ENCODE measurements at regions not wholly inside any gene's neighbourhood (a gene's known extent, or its start where the extent isn't known, plus 50 kb on each side); places are given as distances from the start of the nearest gene placed in this dataset.

GRCh38 chr12:125243811-125244210 lies 178.6 kb downstream of the AACS start:
- no peak overlapping the region for H3K4me3 ChIP-seq
- no peak overlapping the region for H3K27ac ChIP-seq
- no peak for DNase-seq (ENCODE audit: low spot score)
- no peaks in the 10 kb centered on the region for H3K36me3 ChIP-seq
- H3K9me3 ChIP-seq = no peaks in the 10 kb centered on the region
- intact Hi-C loops (cut with DNase I) = no loop called here
- TF ChIP-seq POLR2AphosphoS5 (IDR thresholded peaks at IDR 0.05) (no peak), POLR2A (IDR thresholded peaks at IDR 0.05) (no peak)
- H3K4me1 ChIP-seq (replicated peaks) = no peaks in the 10 kb centered on the region
- WGBS = 74% methylated on average over 11 of the region's 11 CpGs
- H3K27me3 ChIP-seq (replicated peaks; ENCODE audit: insufficient read depth) = peaks cover 1% of the 10 kb centered on the region

- Histone ChIP-seq H3K27me3 (replicated peaks; ENCODE audit: insufficient read depth) (peaks cover 1% of the 10 kb centered on the region), H3K27ac (no peak overlapping the region), H3K4me3 (no peak overlapping the region), H3K4me1 (replicated peaks) (no peaks in the 10 kb centered on the region), H3K36me3 (no peaks in the 10 kb centered on the region), H3K9me3 (no peaks in the 10 kb centered on the region)
- 98% methylated on average over 8 of the region's 8 CpGs for WGBS
- intact Hi-C loops (cut with DNase I) = no loop called here
- DNase-seq (ENCODE audit: low spot score) = no peak
- TF ChIP-seq POLR2AphosphoS5 (IDR thresholded peaks at IDR 0.05) (no peak), POLR2A (IDR thresholded peaks at IDR 0.05) (no peak), CTCF (IDR thresholded peaks at IDR 0.05) (no peak)
These were observed 179.1 kb downstream of the AACS start for GRCh38 chr12:125244338-125244737.

- DNase-seq (ENCODE audit: low spot score) = no peak
- no peak overlapping the region for H3K27ac ChIP-seq
- H3K9me3 ChIP-seq = no peaks in the 10 kb centered on the region
- intact Hi-C loops (cut with DNase I) = no loop called here
- peaks cover 1% of the 10 kb centered on the region for H3K27me3 ChIP-seq (replicated peaks; ENCODE audit: insufficient read depth)
- H3K36me3 ChIP-seq = no peaks in the 10 kb centered on the region
- TF ChIP-seq POLR2A (IDR thresholded peaks at IDR 0.05) (no peak), POLR2AphosphoS5 (IDR thresholded peaks at IDR 0.05) (no peak), CTCF (IDR thresholded peaks at IDR 0.05) (no peak)
- H3K4me1 ChIP-seq (replicated peaks) = no peaks in the 10 kb centered on the region
- 27% methylated on average over 21 of the region's 21 CpGs for WGBS
- no peak overlapping the region for H3K4me3 ChIP-seq
These were observed 180.6 kb downstream of the AACS start for GRCh38 chr12:125245581-125246557.

GRCh38 chr12:125247477-125247876 lies 182.2 kb downstream of the AACS start:
- peaks cover 1% of the 10 kb centered on the region for H3K27me3 ChIP-seq (replicated peaks; ENCODE audit: insufficient read depth)
- H3K4me3 ChIP-seq = no peak overlapping the region
- H3K36me3 ChIP-seq = no peaks in the 10 kb centered on the region
- 95% methylated on average over 7 of the region's 7 CpGs for WGBS
- no peak for DNase-seq (ENCODE audit: low spot score)
- no peak overlapping the region for H3K27ac ChIP-seq
- intact Hi-C loops (cut with DNase I) = no loop called here
- TF ChIP-seq POLR2AphosphoS5 (IDR thresholded peaks at IDR 0.05) = no peak
- no peaks in the 10 kb centered on the region for H3K4me1 ChIP-seq (replicated peaks)
- H3K9me3 ChIP-seq = no peaks in the 10 kb centered on the region

- no peak for DNase-seq (ENCODE audit: low spot score)
- H3K36me3 ChIP-seq = no peaks in the 10 kb centered on the region
- no peaks in the 10 kb centered on the region for H3K4me1 ChIP-seq (replicated peaks)
- 72% methylated on average over 13 of the region's 13 CpGs for WGBS
- H3K9me3 ChIP-seq = no peaks in the 10 kb centered on the region
- H3K4me3 ChIP-seq = no peak overlapping the region
- H3K27me3 ChIP-seq (replicated peaks; ENCODE audit: insufficient read depth) = peaks cover 1% of the 10 kb centered on the region
- no peak overlapping the region for H3K27ac ChIP-seq
- TF ChIP-seq POLR2A (IDR thresholded peaks at IDR 0.05) (no peak), CTCF (IDR thresholded peaks at IDR 0.05) (no peak), POLR2AphosphoS5 (IDR thresholded peaks at IDR 0.05) (no peak)
- intact Hi-C loops (cut with DNase I) = no loop called here
These were observed 184.0 kb downstream of the AACS start for GRCh38 chr12:125249066-125249824.

Data from prostate gland (tissue), 2 donors.